HEK293 (cell line): ENCODE measurements at regions not wholly inside any gene's neighbourhood (a gene's known extent, or its start where the extent isn't known, plus 50 kb on each side); places are given as distances from the start of the nearest gene placed in this dataset.

Experiments
- CTCF ChIA-PET: fragments of 350-600 bp; formaldehyde crosslinking; extraction: SDS; loops from one replicate; lab custom pipeline; 2021; ENCODE audit warnings: antibody characterized with exemption; lab: Yijun Ruan, JAX
- POLR2A ChIA-PET: fragments of 300-600 bp; formaldehyde crosslinking; extraction: SDS; loops from one replicate; lab custom pipeline; 2020; ENCODE audit warnings: antibody characterized with exemption, inconsistent platforms; lab: Yijun Ruan, JAX
- H3K27ac ChIP-seq: fragments of 200-500 bp; sonication (Bioruptor generic); 2 replicates; pipeline ENCODE4 v1.5.1; 2014; ENCODE audit warnings: low read depth, low read length, control low read depth, inconsistent platforms; ENCODE audit errors: extremely low read depth
- H3K36me3 ChIP-seq, 2 experiments: fragments of 200-500 bp in 1 of 2; sonication (Bioruptor generic) in 1 of 2; 1 replicate in 1 of 2; 2 replicates in 1 of 2; pipeline ENCODE4 v1.5.1; 2014 to 2017; ENCODE audit warnings: inconsistent platforms in 2 of 2, low read length in 2 of 2; ENCODE audit not compliant: control insufficient read depth in 2 of 2, insufficient read depth in 1 of 2
- H3K4me1 ChIP-seq: fragments of 200-500 bp; sonication (Bioruptor generic); 2 replicates; pipeline ENCODE4 v1.5.1; 2014; ENCODE audit warnings: mild to moderate bottlenecking, low read length, inconsistent platforms; ENCODE audit not compliant: control insufficient read depth, insufficient read depth
- H3K4me3 ChIP-seq: 2 replicates; pipeline ENCODE4 v1.5.1; 2011; ENCODE audit warnings: low read depth, mild to moderate bottlenecking, control low read depth, low read length, moderate library complexity
- H3K9me3 ChIP-seq: fragments of 200-500 bp; sonication (Bioruptor generic); 2 replicates; pipeline ENCODE4 v1.5.1; 2014; ENCODE audit warnings: low read depth, low read length, inconsistent platforms; ENCODE audit not compliant: control insufficient read depth, insufficient read depth
- BCL11A ChIP-seq: fragments of 450-650 bp; formaldehyde crosslinking; IDR thresholded peaks from 2 replicates; pipeline ENCODE4 v1.5.1; 2016; ENCODE audit warnings: low read depth, missing biosample characterization, missing genetic modification characterization
- KLF8 ChIP-seq: fragments of 450-650 bp; formaldehyde crosslinking; IDR thresholded peaks from 2 replicates; pipeline ENCODE4 v1.5.1; 2016; ENCODE audit warnings: missing biosample characterization, missing genetic modification characterization
- MYNN ChIP-seq: fragments of 450-650 bp; formaldehyde crosslinking; IDR thresholded peaks from 2 replicates; pipeline ENCODE4 v1.5.1; 2016; ENCODE audit warnings: missing biosample characterization, missing genetic modification characterization, borderline replicate concordance
- MZF1 ChIP-seq: fragments of 450-650 bp; formaldehyde crosslinking; IDR thresholded peaks from 2 replicates; pipeline ENCODE4 v1.5.1; 2017; ENCODE audit warnings: missing biosample characterization, missing genetic modification characterization, borderline replicate concordance
- ZBTB1 ChIP-seq: fragments of 450-650 bp; formaldehyde crosslinking; IDR thresholded peaks from 2 replicates; pipeline ENCODE4 v1.5.1; 2016; ENCODE audit warnings: missing biosample characterization, missing genetic modification characterization
- ZBTB20 ChIP-seq: fragments of 450-650 bp; formaldehyde crosslinking; IDR thresholded peaks from 2 replicates; pipeline ENCODE4 v1.5.1; 2016; ENCODE audit warnings: missing biosample characterization, missing genetic modification characterization
- ZNF114 ChIP-seq: fragments of 450-650 bp; formaldehyde crosslinking; IDR thresholded peaks from 2 replicates; pipeline ENCODE4 v1.5.0; 2017; ENCODE audit warnings: missing biosample characterization, missing genetic modification characterization
- ZNF121 ChIP-seq: fragments of 450-650 bp; formaldehyde crosslinking; IDR thresholded peaks from 2 replicates; pipeline ENCODE4 v1.5.1; 2016; ENCODE audit warnings: missing biosample characterization, missing genetic modification characterization
- ZNF133 ChIP-seq: fragments of 450-650 bp; formaldehyde crosslinking; IDR thresholded peaks from 2 replicates; pipeline ENCODE4 v1.5.1; 2016; ENCODE audit warnings: missing biosample characterization, missing genetic modification characterization
- ZNF155 ChIP-seq: fragments of 450-650 bp; formaldehyde crosslinking; IDR thresholded peaks from 2 replicates; pipeline ENCODE4 v1.5.1; 2016; ENCODE audit warnings: missing biosample characterization, missing genetic modification characterization
- ZNF157 ChIP-seq: fragments of 450-650 bp; formaldehyde crosslinking; IDR thresholded peaks from 2 replicates; pipeline ENCODE4 v1.5.1; 2016; ENCODE audit warnings: missing biosample characterization, missing genetic modification characterization
- ZNF169 ChIP-seq: fragments of 450-650 bp; formaldehyde crosslinking; IDR thresholded peaks from 2 replicates; pipeline ENCODE4 v1.5.1; 2016; ENCODE audit warnings: missing biosample characterization, missing genetic modification characterization
- ZNF184 ChIP-seq: fragments of 450-650 bp; IDR thresholded peaks from 2 replicates; pipeline ENCODE4 v1.5.1; 2018; ENCODE audit warnings: missing biosample characterization, mild to moderate bottlenecking, missing genetic modification characterization
- ZNF211 ChIP-seq: fragments of 450-650 bp; formaldehyde crosslinking; IDR thresholded peaks from 2 replicates; pipeline ENCODE4 v1.5.1; 2016; ENCODE audit warnings: low read depth, missing biosample characterization, missing genetic modification characterization
- ZNF473 ChIP-seq: fragments of 450-650 bp; formaldehyde crosslinking; IDR thresholded peaks from 2 replicates; pipeline ENCODE4 v1.5.1; 2017; ENCODE audit warnings: missing biosample characterization, missing genetic modification characterization
- ZNF530 ChIP-seq: fragments of 450-650 bp; formaldehyde crosslinking; IDR thresholded peaks from 2 replicates; pipeline ENCODE4 v1.5.1; 2016; ENCODE audit warnings: low read depth, missing biosample characterization, missing genetic modification characterization
- ZNF544 ChIP-seq: fragments of 450-650 bp; formaldehyde crosslinking; IDR thresholded peaks from 2 replicates; pipeline ENCODE4 v1.5.0; 2017; ENCODE audit warnings: missing biosample characterization, missing genetic modification characterization
- ZNF548 ChIP-seq: fragments of 450-650 bp; formaldehyde crosslinking; IDR thresholded peaks from 2 replicates; pipeline ENCODE4 v1.5.1; 2016; ENCODE audit warnings: missing biosample characterization, missing genetic modification characterization
- ZNF558 ChIP-seq: fragments of 450-650 bp; formaldehyde crosslinking; IDR thresholded peaks from 2 replicates; pipeline ENCODE4 v1.5.1; 2016; ENCODE audit warnings: missing biosample characterization, missing genetic modification characterization
- ZNF596 ChIP-seq: fragments of 450-650 bp; IDR thresholded peaks from 2 replicates; pipeline ENCODE4 v1.5.0; 2018; ENCODE audit warnings: missing biosample characterization, mild to moderate bottlenecking, missing genetic modification characterization, moderate library complexity
- ZNF626 ChIP-seq: fragments of 450-650 bp; sonication (Bioruptor Pico); formaldehyde crosslinking; IDR thresholded peaks from 2 replicates; pipeline ENCODE4 v1.5.1; 2018; ENCODE audit warnings: missing biosample characterization, missing genetic modification characterization, inconsistent platforms
- ZNF843 ChIP-seq: fragments of 450-650 bp; formaldehyde crosslinking; IDR thresholded peaks from 2 replicates; pipeline ENCODE4 v1.5.1; 2016; ENCODE audit warnings: missing biosample characterization, missing genetic modification characterization
- TF ChIP-seq, protein P1 (sequence below): IDR thresholded peaks from 2 replicates; pipeline ENCODE4 v1.6.1; 2011; ENCODE audit warnings: mild to moderate bottlenecking, low read depth, low read length, borderline replicate concordance
- TF ChIP-seq, protein P2 (sequence below): fragments of 450-650 bp; formaldehyde crosslinking; IDR thresholded peaks from 2 replicates; pipeline ENCODE4 v1.5.1; 2017; ENCODE audit warnings: missing biosample characterization, missing genetic modification characterization
- TF ChIP-seq, protein P3 (sequence below): fragments of 450-650 bp; formaldehyde crosslinking; IDR thresholded peaks from 2 replicates; pipeline ENCODE4 v1.5.1; 2016; ENCODE audit warnings: missing biosample characterization, missing genetic modification characterization
- TF ChIP-seq, protein P4 (sequence below): fragments of 450-650 bp; formaldehyde crosslinking; IDR thresholded peaks from 2 replicates; pipeline ENCODE4 v1.5.1; 2016; ENCODE audit warnings: missing biosample characterization, missing genetic modification characterization
- TF ChIP-seq, protein P5 (sequence below): fragments of 450-650 bp; formaldehyde crosslinking; IDR thresholded peaks from 2 replicates; pipeline ENCODE4 v1.5.1; 2016; ENCODE audit warnings: missing biosample characterization, missing genetic modification characterization
- TF ChIP-seq, protein P6 (sequence below): fragments of 450-650 bp; formaldehyde crosslinking; IDR thresholded peaks from 2 replicates; pipeline ENCODE4 v1.5.0; 2017; ENCODE audit warnings: missing biosample characterization, missing genetic modification characterization, borderline replicate concordance

DNA sequence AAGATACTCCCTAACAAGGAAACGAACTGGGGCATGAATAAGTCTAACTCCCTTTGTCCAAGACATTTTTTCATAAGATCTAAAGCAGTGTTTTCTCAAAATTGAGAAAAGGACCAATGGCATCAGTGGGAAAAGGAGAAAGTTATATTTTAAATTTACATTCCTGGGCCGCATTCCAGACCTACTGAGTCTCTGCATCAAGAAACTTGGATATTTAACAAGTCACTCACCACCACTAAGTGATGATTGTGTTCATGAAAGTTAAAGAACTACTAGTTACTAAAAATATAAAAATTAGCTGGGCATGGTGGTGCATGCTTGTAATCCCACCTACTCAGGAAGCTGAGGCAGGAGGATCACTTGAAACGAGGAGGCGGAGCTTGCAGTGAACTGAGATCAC is 149.6 kb upstream of the MEOX2 start:
- CTCF ChIA-PET, result interaction anchor here (0.7 kb wide), 1 partner anchor 15 kb away, joined by 3 read pairs; no protein-coding TSS in a partner anchor
- no peak for TF ChIP-seq ZNF114 (tag by site-specific recombination)
- TF ChIP-seq ZNF133 (tag by site-specific recombination), result no peak
- no peak for TF ChIP-seq MZF1 (tag by site-specific recombination)
- no peak for TF ChIP-seq ZNF211
- TF ChIP-seq ZNF596, result no peak
- TF ChIP-seq, protein P1, sequence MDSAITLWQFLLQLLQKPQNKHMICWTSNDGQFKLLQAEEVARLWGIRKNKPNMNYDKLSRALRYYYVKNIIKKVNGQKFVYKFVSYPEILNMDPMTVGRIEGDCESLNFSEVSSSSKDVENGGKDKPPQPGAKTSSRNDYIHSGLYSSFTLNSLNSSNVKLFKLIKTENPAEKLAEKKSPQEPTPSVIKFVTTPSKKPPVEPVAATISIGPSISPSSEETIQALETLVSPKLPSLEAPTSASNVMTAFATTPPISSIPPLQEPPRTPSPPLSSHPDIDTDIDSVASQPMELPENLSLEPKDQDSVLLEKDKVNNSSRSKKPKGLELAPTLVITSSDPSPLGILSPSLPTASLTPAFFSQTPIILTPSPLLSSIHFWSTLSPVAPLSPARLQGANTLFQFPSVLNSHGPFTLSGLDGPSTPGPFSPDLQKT, result no peak
- no peak for TF ChIP-seq ZNF626 (tag by site-specific recombination)
- TF ChIP-seq, protein P2, sequence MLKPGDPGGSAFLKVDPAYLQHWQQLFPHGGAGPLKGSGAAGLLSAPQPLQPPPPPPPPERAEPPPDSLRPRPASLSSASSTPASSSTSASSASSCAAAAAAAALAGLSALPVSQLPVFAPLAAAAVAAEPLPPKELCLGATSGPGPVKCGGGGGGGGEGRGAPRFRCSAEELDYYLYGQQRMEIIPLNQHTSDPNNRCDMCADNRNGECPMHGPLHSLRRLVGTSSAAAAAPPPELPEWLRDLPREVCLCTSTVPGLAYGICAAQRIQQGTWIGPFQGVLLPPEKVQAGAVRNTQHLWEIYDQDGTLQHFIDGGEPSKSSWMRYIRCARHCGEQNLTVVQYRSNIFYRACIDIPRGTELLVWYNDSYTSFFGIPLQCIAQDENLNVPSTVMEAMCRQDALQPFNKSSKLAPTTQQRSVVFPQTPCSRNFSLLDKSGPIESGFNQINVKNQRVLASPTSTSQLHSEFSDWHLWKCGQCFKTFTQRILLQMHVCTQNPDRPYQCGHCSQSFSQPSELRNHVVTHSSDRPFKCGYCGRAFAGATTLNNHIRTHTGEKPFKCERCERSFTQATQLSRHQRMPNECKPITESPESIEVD (tag by site-specific recombination), result no peak
- no peak for TF ChIP-seq MYNN (tag by site-specific recombination)
- TF ChIP-seq, protein P3, sequence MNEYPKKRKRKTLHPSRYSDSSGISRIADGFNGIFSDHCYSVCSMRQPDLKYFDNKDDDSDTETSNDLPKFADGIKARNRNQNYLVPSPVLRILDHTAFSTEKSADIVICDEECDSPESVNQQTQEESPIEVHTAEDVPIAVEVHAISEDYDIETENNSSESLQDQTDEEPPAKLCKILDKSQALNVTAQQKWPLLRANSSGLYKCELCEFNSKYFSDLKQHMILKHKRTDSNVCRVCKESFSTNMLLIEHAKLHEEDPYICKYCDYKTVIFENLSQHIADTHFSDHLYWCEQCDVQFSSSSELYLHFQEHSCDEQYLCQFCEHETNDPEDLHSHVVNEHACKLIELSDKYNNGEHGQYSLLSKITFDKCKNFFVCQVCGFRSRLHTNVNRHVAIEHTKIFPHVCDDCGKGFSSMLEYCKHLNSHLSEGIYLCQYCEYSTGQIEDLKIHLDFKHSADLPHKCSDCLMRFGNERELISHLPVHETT (tag by site-specific recombination), result no peak
- no peak for TF ChIP-seq ZNF558 (tag by site-specific recombination)
- TF ChIP-seq ZNF155, result no peak
- TF ChIP-seq ZBTB20 (tag by site-specific recombination), result no peak
- TF ChIP-seq, protein P4, sequence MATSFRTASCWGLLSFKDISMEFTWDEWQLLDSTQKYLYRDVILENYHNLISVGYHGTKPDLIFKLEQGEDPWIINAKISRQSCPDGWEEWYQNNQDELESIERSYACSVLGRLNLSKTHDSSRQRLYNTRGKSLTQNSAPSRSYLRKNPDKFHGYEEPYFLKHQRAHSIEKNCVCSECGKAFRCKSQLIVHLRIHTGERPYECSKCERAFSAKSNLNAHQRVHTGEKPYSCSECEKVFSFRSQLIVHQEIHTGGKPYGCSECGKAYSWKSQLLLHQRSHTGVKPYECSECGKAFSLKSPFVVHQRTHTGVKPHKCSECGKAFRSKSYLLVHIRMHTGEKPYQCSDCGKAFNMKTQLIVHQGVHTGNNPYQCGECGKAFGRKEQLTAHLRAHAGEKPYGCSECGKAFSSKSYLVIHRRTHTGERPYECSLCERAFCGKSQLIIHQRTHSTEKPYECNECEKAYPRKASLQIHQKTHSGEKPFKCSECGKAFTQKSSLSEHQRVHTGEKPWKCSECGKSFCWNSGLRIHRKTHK, result no peak
- Histone ChIP-seq H3K27ac (no peak overlapping the region), H3K4me3 (no peak overlapping the region), H3K4me1 (no peaks in the 10 kb centered on the region), H3K36me3 (no peaks in the 10 kb centered on the region), H3K9me3 (no peaks in the 10 kb centered on the region)
- POLR2A ChIA-PET, result interaction anchor here (0.7 kb wide), 1 partner anchor 151 kb away, joined by 4 read pairs; no protein-coding TSS in a partner anchor

DNA sequence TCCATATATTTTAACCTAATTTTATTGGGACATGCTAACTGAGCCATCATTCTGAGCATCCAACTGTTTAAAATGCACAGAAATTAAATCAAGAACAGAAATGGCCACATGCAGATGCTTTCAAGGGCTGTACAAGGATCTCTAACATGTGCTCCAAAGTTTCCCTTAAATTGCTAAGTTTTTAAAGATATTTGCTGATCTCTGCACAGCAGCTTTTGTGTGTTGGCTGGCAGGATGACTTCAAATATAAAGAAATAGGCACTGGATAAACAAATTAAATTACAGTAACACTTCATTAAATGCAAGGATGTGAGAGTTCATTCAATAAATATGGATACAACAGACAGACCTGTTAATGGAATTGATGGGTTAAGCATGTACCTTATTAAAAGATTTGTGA is 148.0 kb upstream of the MEOX2 start:
- no peaks in the 10 kb centered on the region for H3K9me3 ChIP-seq
- no peaks in the 10 kb centered on the region for H3K36me3 ChIP-seq
- H3K27ac ChIP-seq, result no peak overlapping the region
- ChIA-PET CTCF (no interaction called here), POLR2A (no interaction called here)
- H3K4me3 ChIP-seq, result no peak overlapping the region
- no peaks in the 10 kb centered on the region for H3K4me1 ChIP-seq
- TF ChIP-seq ZNF473 (tag by site-specific recombination) (no peak), ZNF544 (tag by site-specific recombination) (no peak), ZNF184 (tag by site-specific recombination) (no peak), ZNF530 (tag by site-specific recombination) (no peak), ZNF211 (no peak), ZNF548 (tag by site-specific recombination) (no peak), ZNF157 (tag by site-specific recombination) (no peak), KLF8 (tag by site-specific recombination) (no peak), ZNF121 (tag by site-specific recombination) (no peak), ZNF169 (tag by site-specific recombination) (no peak), BCL11A (tag by site-specific recombination) (no peak), ZNF843 (tag by site-specific recombination) (no peak), ZBTB1 (no peak)
- TF ChIP-seq, protein P5, sequence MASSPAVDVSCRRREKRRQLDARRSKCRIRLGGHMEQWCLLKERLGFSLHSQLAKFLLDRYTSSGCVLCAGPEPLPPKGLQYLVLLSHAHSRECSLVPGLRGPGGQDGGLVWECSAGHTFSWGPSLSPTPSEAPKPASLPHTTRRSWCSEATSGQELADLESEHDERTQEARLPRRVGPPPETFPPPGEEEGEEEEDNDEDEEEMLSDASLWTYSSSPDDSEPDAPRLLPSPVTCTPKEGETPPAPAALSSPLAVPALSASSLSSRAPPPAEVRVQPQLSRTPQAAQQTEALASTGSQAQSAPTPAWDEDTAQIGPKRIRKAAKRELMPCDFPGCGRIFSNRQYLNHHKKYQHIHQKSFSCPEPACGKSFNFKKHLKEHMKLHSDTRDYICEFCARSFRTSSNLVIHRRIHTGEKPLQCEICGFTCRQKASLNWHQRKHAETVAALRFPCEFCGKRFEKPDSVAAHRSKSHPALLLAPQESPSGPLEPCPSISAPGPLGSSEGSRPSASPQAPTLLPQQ, result no peak
- TF ChIP-seq, protein P6, sequence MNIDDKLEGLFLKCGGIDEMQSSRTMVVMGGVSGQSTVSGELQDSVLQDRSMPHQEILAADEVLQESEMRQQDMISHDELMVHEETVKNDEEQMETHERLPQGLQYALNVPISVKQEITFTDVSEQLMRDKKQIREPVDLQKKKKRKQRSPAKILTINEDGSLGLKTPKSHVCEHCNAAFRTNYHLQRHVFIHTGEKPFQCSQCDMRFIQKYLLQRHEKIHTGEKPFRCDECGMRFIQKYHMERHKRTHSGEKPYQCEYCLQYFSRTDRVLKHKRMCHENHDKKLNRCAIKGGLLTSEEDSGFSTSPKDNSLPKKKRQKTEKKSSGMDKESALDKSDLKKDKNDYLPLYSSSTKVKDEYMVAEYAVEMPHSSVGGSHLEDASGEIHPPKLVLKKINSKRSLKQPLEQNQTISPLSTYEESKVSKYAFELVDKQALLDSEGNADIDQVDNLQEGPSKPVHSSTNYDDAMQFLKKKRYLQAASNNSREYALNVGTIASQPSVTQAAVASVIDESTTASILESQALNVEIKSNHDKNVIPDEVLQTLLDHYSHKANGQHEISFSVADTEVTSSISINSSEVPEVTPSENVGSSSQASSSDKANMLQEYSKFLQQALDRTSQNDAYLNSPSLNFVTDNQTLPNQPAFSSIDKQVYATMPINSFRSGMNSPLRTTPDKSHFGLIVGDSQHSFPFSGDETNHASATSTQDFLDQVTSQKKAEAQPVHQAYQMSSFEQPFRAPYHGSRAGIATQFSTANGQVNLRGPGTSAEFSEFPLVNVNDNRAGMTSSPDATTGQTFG (tag by site-specific recombination), result no peak
